Keratinocyte (primary cell): ENCODE measurements at regions not wholly inside any gene's neighbourhood (a gene's known extent, or its start where the extent isn't known, plus 50 kb on each side); places are given as distances from the start of the nearest gene placed in this dataset.
A peak's percentile ranks its signal among the peaks of the same experiment; 100 is the strongest.

ENCODE experiments used
- DNase-seq: peaks from one replicate; pipeline ENCODE4 v3.0.0-alpha.2; 2011; ENCODE audit warnings: low read depth, missing footprints, low spot score
- FAIRE-seq: peaks from 2 replicates; lab custom pipeline; 2011; peaks lifted over from hg19 to GRCh38; lab: Jason Lieb, UNC
- H2AFZ ChIP-seq: 2 replicates; pipeline ENCODE4 v1.6.0; 2012; ENCODE audit warnings: low read length, control low read depth, inconsistent platforms; ENCODE audit not compliant: control insufficient read depth
- H3K27ac ChIP-seq: 2 replicates; pipeline ENCODE4 v1.5.1; 2011; ENCODE audit warnings: low read length; ENCODE audit not compliant: control insufficient read depth, insufficient read depth
- H3K27me3 ChIP-seq: 3 replicates; pipeline ENCODE4 v1.6.0; 2011; ENCODE audit warnings: low read length; ENCODE audit not compliant: control insufficient read depth, insufficient read depth; ENCODE audit errors: extremely low read depth
- H3K36me3 ChIP-seq, 2 experiments: 2 replicates in 1 of 2; 3 replicates in 1 of 2; pipeline ENCODE4 v1.5.1; 2011; ENCODE audit warnings: low read length in 2 of 2, mild to moderate bottlenecking in 1 of 2; ENCODE audit not compliant: control insufficient read depth in 2 of 2, insufficient read depth in 2 of 2; ENCODE audit errors: extremely low read depth in 1 of 2
- H3K4me1 ChIP-seq: 3 replicates; pipeline ENCODE4 v1.5.1; 2011; ENCODE audit warnings: low read length; ENCODE audit not compliant: control insufficient read depth, insufficient read depth; ENCODE audit errors: extremely low read depth
- H3K4me2 ChIP-seq: 3 replicates; pipeline ENCODE4 v1.6.0; 2011; ENCODE audit warnings: low read depth, low read length; ENCODE audit not compliant: control insufficient read depth, insufficient read depth; ENCODE audit errors: extremely low read depth
- H3K4me3 ChIP-seq, 3 experiments: fragments of 200-600 bp in 1 of 3; sonication (generic) in 1 of 3; 2 replicates in 2 of 3; 3 replicates in 1 of 3; pipeline ENCODE4 v1.5.1; 2011 to 2016; ENCODE audit warnings: low read length in 3 of 3, mild to moderate bottlenecking in 3 of 3, control low read depth in 2 of 3, inconsistent platforms in 1 of 3, low read depth in 1 of 3, mixed read lengths in 1 of 3, mixed run types in 1 of 3, moderate library complexity in 1 of 3; ENCODE audit not compliant: control insufficient read depth in 2 of 3, insufficient read depth in 2 of 3; ENCODE audit errors: extremely low read depth in 1 of 3
- H3K79me2 ChIP-seq: 2 replicates; pipeline ENCODE4 v1.6.0; 2012; ENCODE audit warnings: low read length; ENCODE audit not compliant: control insufficient read depth, insufficient read depth
- H3K9ac ChIP-seq: 3 replicates; pipeline ENCODE4 v1.6.0; 2011; ENCODE audit warnings: low read length; ENCODE audit not compliant: control insufficient read depth, insufficient read depth; ENCODE audit errors: extremely low read depth
- H3K9me1 ChIP-seq: 3 replicates; pipeline ENCODE4 v1.6.0; 2011; ENCODE audit warnings: low read length; ENCODE audit not compliant: control insufficient read depth, insufficient read depth; ENCODE audit errors: extremely low read depth
- H3K9me3 ChIP-seq: 2 replicates; pipeline ENCODE4 v1.5.1; 2012; ENCODE audit warnings: low read depth, low read length; ENCODE audit not compliant: control insufficient read depth
- H4K20me1 ChIP-seq: 3 replicates; pipeline ENCODE4 v1.6.0; 2011; ENCODE audit warnings: low read length; ENCODE audit not compliant: control insufficient read depth, insufficient read depth; ENCODE audit errors: extremely low read depth
- CTCF ChIP-seq, 3 experiments: IDR thresholded peaks in 1 of 3; conservative IDR thresholded peaks in 1 of 3; optimal IDR thresholded peaks in 1 of 3; 2 replicates in 2 of 3; 3 replicates in 1 of 3; pipeline versions ENCODE3 to v1.5.1; 2011; ENCODE audit warnings: low read length in 3 of 3, mild to moderate bottlenecking in 3 of 3, moderate library complexity in 2 of 3, control low read depth in 1 of 3, inconsistent platforms in 1 of 3; ENCODE audit not compliant: insufficient read depth in 2 of 3; ENCODE audit errors: extremely low read depth in 1 of 3
- EZH2 ChIP-seq: IDR thresholded peaks from one replicate; pipeline ENCODE4 v1.6.1; 2012; ENCODE audit warnings: inconsistent platforms, mild to moderate bottlenecking, low read length, moderate library complexity
- dilution Hi-C: fragments of 300-500 bp; cut with MboI; formaldehyde crosslinking; loops from one replicate; pipeline ENCODE4 v1.7.0; 2020; ENCODE audit warnings: low sequenced_read_pairs; ENCODE audit not compliant: extremely low pct_ligation_motif_present

- Histone ChIP-seq H4K20me1 (no peaks in the 10 kb centered on the region), H3K9ac (peak overlapping the region; percentile 39), H3K4me1 (peaks cover 5% of the 10 kb centered on the region), H3K79me2 (no peaks in the 10 kb centered on the region), H3K27me3 (no peaks in the 10 kb centered on the region), H3K36me3 (no peaks in the 10 kb centered on the region), H2AFZ (peak overlapping the region; percentile 82), H3K27ac (no peak overlapping the region), H3K4me3 (peak overlapping the region; percentile 39 to 87 (median 81)), H3K9me1 (no peaks in the 10 kb centered on the region), H3K9me3 (no peaks in the 10 kb centered on the region), H3K4me2 (peak overlapping the region; percentile 92)
- TF ChIP-seq EZH2 (no peak), CTCF (optimal IDR thresholded peaks at IDR 0.05 in 1 of 3, IDR thresholded peaks at IDR 0.05 in 1 of 3, conservative IDR thresholded peaks at IDR 0.05 in 1 of 3; ENCODE audit: extremely low read depth in 1 of 3, insufficient read depth in 2 of 3, low read length in 3 of 3) (peak; percentile 12 to 76 (median 64))
- no peak for DNase-seq
- dilution Hi-C loops: no loop called here
- FAIRE-seq: peak; percentile 58
Observed at GRCh38 chr6:28606424-28607391, 81.0 kb downstream of the GPX5 start.

GRCh38 chr6:28607990-28608389 is 82.3 kb downstream of the GPX5 start:
- FAIRE-seq (no peak), DNase-seq (no peak)
- H3K27me3 ChIP-seq: no peaks in the 10 kb centered on the region
- H3K9me1 ChIP-seq: no peaks in the 10 kb centered on the region
- H2AFZ ChIP-seq: no peak overlapping the region
- no peaks in the 10 kb centered on the region for H3K36me3 ChIP-seq
- no peaks in the 10 kb centered on the region for H3K79me2 ChIP-seq
- dilution Hi-C loops: no loop called here
- H4K20me1 ChIP-seq: no peaks in the 10 kb centered on the region
- H3K4me1 ChIP-seq: peaks cover 5% of the 10 kb centered on the region
- no peak overlapping the region for H3K4me2 ChIP-seq
- H3K9ac ChIP-seq: no peak overlapping the region
- H3K9me3 ChIP-seq: no peaks in the 10 kb centered on the region
- H3K27ac ChIP-seq: no peak overlapping the region
- H3K4me3 ChIP-seq: no peak overlapping the region
- no peak for TF ChIP-seq CTCF (optimal IDR thresholded peaks at IDR 0.05 in 1 of 3, IDR thresholded peaks at IDR 0.05 in 1 of 3, conservative IDR thresholded peaks at IDR 0.05 in 1 of 3; ENCODE audit: extremely low read depth in 1 of 3, insufficient read depth in 2 of 3, low read length in 3 of 3)
- no peak for TF ChIP-seq EZH2
